BJ (cell line): ENCODE measurements at regions not wholly inside any gene's neighbourhood (a gene's known extent, or its start where the extent isn't known, plus 50 kb on each side); places are given as distances from the start of the nearest gene placed in this dataset.

Source experiments
- CTCF ChIA-PET: fragments of 350-600 bp; formaldehyde crosslinking; extraction: SDS; loops from one replicate; lab custom pipeline; 2021; ENCODE audit warnings: antibody characterized with exemption, inconsistent platforms; lab: Yijun Ruan, JAX
- POLR2A ChIA-PET: fragments of 300-600 bp; sonication (Branson Sonifier 250); formaldehyde crosslinking; extraction: SDS; loops from one replicate; lab custom pipeline; 2021; ENCODE audit warnings: antibody characterized with exemption; lab: Charles Lee
- DNase-seq: peaks from one replicate; pipeline ENCODE4 v3.0.0-alpha.2; 2011; ENCODE audit warnings: low read depth
- H3K27me3 ChIP-seq: 2 replicates; pipeline ENCODE4 v1.6.0; 2011; ENCODE audit warnings: low read length; ENCODE audit not compliant: control insufficient read depth, insufficient read depth
- H3K36me3 ChIP-seq: 2 replicates; pipeline ENCODE4 v1.5.1; 2011; ENCODE audit warnings: low read length; ENCODE audit not compliant: control insufficient read depth, insufficient read depth
- H3K4me3 ChIP-seq: 2 replicates; pipeline ENCODE4 v1.5.1; 2011; ENCODE audit warnings: low read depth, mild to moderate bottlenecking, control low read depth, low read length
- TF ChIP-seq, protein P1 (sequence below): IDR thresholded peaks from 2 replicates; pipeline ENCODE4 v1.5.1; 2011; ENCODE audit warnings: low read depth, mild to moderate bottlenecking, control low read depth, inconsistent platforms, low read length, moderate library complexity; ENCODE audit not compliant: insufficient read depth

DNA sequence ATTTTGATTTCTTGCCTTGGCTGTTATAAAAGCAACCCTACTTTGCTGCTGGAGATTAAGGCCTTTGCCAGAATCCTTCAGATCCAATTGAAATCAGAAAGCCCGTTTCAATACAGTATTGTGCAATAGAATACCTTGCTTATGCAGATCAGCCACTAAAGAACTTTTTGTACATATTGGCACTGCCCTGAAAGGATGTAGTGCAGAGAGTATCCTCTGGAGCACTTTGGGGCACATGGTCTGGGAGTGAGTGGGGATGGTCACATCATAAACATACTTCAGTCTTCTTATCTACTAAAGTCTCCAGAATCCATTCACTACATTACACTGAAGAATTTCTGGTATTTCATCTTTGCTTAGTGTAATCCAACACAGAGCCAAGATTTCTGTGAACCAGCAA is 189.0 kb downstream of the CENPF start:
- ChIA-PET CTCF (no interaction called here), POLR2A (no interaction called here)
- no peaks in the 10 kb centered on the region; the same call in 1 of the 2 replicates for H3K27me3 ChIP-seq
- H3K36me3 ChIP-seq = no peaks in the 10 kb centered on the region
- no peak overlapping the region for H3K4me3 ChIP-seq
- TF ChIP-seq, protein P1, sequence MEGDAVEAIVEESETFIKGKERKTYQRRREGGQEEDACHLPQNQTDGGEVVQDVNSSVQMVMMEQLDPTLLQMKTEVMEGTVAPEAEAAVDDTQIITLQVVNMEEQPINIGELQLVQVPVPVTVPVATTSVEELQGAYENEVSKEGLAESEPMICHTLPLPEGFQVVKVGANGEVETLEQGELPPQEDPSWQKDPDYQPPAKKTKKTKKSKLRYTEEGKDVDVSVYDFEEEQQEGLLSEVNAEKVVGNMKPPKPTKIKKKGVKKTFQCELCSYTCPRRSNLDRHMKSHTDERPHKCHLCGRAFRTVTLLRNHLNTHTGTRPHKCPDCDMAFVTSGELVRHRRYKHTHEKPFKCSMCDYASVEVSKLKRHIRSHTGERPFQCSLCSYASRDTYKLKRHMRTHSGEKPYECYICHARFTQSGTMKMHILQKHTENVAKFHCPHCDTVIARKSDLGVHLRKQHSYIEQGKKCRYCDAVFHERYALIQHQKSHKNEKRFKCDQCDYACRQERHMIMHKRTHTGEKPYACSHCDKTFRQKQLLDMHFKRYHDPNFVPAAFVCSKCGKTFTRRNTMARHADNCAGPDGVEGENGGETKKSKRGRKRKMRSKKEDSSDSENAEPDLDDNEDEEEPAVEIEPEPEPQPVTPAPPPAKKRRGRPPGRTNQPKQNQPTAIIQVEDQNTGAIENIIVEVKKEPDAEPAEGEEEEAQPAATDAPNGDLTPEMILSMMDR = no peak
- DNase-seq = no peak

DNA sequence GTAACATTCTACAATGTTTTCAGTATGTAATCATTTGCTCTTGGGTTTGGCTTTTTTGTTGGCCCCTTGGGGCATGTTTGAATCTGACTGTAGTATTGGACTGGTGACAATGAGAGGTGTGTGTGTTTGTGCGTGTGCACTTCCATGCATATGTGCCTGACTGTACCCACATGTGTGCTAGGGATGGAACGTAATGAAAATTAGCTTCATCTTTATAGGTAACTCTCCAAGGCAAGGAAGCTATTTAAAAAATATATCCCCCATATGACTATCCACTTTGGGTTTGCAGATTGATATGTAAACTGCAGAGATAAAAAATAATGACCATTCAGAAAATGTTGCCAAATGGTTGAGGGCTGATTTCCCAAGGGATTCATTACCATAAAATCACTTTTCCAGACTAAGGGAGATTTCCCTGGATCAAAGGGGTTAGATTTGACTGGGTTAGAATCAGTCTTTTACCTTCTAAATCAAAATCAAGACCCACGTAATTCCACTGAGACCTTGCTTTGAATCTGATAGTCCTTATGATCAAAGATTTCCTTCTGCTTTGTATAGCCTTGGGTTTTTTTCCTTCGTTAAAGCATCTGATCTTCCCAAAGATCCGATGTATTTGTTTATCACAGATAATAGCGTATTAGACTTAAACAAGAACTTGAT is 189.7 kb downstream of the CENPF start:
- no peaks in the 10 kb centered on the region for H3K36me3 ChIP-seq

DNA sequence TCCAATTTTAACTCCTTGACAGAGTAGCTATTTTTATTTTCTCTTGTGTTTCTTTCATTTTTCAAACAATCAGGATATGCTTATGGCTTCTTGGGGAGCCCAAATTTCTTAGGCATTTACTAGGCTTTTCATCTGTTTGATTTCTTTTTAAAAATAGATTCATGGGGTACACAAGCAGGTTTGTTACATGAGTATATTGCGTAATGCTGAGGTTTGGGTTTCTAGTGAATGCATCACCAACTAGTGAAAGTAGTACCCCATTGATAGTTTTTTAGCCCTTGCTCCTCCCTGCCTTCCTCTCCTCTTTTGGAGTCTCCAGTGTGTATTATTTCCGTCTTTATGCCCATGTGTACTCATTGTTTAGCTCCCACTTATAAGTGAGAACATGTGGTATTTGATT is 190.7 kb downstream of the CENPF start:
- Histone ChIP-seq H3K27me3 (no peaks in the 10 kb centered on the region; the same call in 1 of the 2 replicates), H3K36me3 (no peaks in the 10 kb centered on the region), H3K4me3 (no peak overlapping the region)
- TF ChIP-seq, protein P1 = no peak
- no peak for DNase-seq
- ChIA-PET POLR2A (no interaction called here), CTCF (no interaction called here)

More for the DNA sequence above, 189.7 kb downstream of the CENPF start:
- DNase-seq = no peak
- Histone ChIP-seq H3K4me3 (no peak overlapping the region), H3K27me3 (no peaks in the 10 kb centered on the region; the same call in 1 of the 2 replicates)
- POLR2A ChIA-PET = no interaction called here
- TF ChIP-seq, protein P1 = no peak
- CTCF ChIA-PET = no interaction called here

- no peak for DNase-seq
- POLR2A ChIA-PET = no interaction called here
Measured at GRCh38 chr1:214801191-214801590, 198.2 kb downstream of the CENPF start.

GRCh38 chr1:214808845-214809460 is 206.0 kb downstream of the CENPF start:
- CTCF ChIA-PET = interaction anchor here (0.6 to 1.2 kb wide), 7 partner anchors 148 to 715 kb away, joined by 3 to 10 read pairs (median 3); no protein-coding TSS in a partner anchor
- H3K4me3 ChIP-seq = no peak overlapping the region
- TF ChIP-seq, protein P1 = peak; percentile 42; the same call in 1 of the 2 replicates
- POLR2A ChIA-PET = no interaction called here
- no peak for DNase-seq
- H3K36me3 ChIP-seq = no peaks in the 10 kb centered on the region
- H3K27me3 ChIP-seq = no peaks in the 10 kb centered on the region

More at GRCh38 chr1:214801191-214801590, 198.2 kb downstream of the CENPF start:
- TF ChIP-seq, protein P1 = no peak
- H3K4me3 ChIP-seq = no peak overlapping the region
- H3K36me3 ChIP-seq = no peaks in the 10 kb centered on the region
- H3K27me3 ChIP-seq = no peaks in the 10 kb centered on the region
- CTCF ChIA-PET = no interaction called here
